GM12872 (cell line): ENCODE measurements at regions not wholly inside any gene's neighbourhood (a gene's known extent, or its start where the extent isn't known, plus 50 kb on each side); places are given as distances from the start of the nearest gene placed in this dataset.

Experiments used
- CTCF ChIP-seq: IDR thresholded peaks from 3 replicates; pipeline ENCODE4 v1.5.1; 2011; ENCODE audit warnings: low read depth, mild to moderate bottlenecking, low read length, moderate library complexity; ENCODE audit not compliant: insufficient read depth

GRCh38 chr7:16271355-16271915 is 149.9 kb downstream of the CRPPA start:
- no peak for TF ChIP-seq CTCF

- TF ChIP-seq CTCF, result no peak
Observed at GRCh38 chr7:16270844-16271243, 150.5 kb downstream of the CRPPA start.

GRCh38 chr7:16268821-16269768 is 152.2 kb downstream of the CRPPA start:
- no peak for TF ChIP-seq CTCF

GRCh38 chr7:16267953-16268820 is 153.2 kb downstream of the CRPPA start:
- no peak for TF ChIP-seq CTCF

- no peak for TF ChIP-seq CTCF
Observed at GRCh38 chr7:16266877-16267276, 154.5 kb downstream of the CRPPA start.

GRCh38 chr7:16265863-16266458 is 155.4 kb downstream of the CRPPA start:
- no peak for TF ChIP-seq CTCF
